GM18861 (cell line): ENCODE measurements at regions not wholly inside any gene's neighbourhood (a gene's known extent, or its start where the extent isn't known, plus 50 kb on each side); places are given as distances from the start of the nearest gene placed in this dataset.
"Not testable (repeated sequence)": the region's sequence is repeated elsewhere in the genome, so short reads cannot be mapped to it uniquely, and the experiment has no call there.

ENCODE experiments used
- ATAC-seq: cut with Tn5 transposase; IDR thresholded peaks from one replicate; pipeline ENCODE4 v1.9.1; 2021; ENCODE audit not compliant: unreplicated experiment

GRCh38 chr14:82029038-82029437, 495.4 kb upstream of the SEL1L start:
- ATAC-seq, result no peak

GRCh38 chr14:82035397-82035796, 501.7 kb upstream of the SEL1L start:
- no peak for ATAC-seq

DNA sequence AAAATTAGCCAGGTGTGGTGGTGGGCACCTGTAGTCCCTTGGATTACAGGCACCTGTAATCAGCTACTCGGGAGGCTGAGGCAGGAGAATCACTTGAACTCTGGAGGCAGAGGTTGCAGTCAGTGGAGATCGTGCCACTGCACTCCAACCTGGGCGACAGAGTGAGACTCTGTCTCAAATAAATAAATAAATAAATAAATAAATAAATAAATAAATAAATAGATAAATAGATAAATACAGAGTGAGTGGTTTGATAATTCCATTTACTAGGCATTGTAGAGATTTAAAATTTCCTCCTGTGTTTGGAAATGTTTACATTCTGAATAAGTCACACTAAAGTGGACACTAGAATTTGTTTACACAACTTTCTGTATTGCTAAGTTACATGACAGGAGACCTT, 504.4 kb upstream of the SEL1L start:
- ATAC-seq, result not testable (repeated sequence)

DNA sequence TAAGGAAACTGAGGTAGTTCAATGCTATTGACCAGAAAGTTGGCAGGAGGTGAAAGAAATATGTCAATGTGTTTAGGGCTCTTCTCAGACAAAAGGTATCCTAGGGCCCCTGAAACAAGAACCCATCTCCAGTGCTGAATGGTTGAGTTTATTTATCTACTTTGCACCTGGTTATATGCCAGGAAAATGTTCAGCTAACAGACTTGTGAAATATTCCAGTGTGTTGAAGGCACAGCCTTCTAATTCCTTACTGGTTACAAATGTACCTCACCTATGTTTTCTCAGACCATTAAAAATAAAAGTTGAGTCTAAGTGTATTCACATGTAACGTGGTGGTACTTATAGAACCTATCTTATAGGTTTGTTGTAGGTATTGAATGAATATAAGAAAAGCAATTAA, 511.7 kb upstream of the SEL1L start:
- no peak for ATAC-seq

- ATAC-seq, result peak; percentile 78
Measured at GRCh38 chr14:82046512-82047226, 513.0 kb upstream of the SEL1L start.

DNA sequence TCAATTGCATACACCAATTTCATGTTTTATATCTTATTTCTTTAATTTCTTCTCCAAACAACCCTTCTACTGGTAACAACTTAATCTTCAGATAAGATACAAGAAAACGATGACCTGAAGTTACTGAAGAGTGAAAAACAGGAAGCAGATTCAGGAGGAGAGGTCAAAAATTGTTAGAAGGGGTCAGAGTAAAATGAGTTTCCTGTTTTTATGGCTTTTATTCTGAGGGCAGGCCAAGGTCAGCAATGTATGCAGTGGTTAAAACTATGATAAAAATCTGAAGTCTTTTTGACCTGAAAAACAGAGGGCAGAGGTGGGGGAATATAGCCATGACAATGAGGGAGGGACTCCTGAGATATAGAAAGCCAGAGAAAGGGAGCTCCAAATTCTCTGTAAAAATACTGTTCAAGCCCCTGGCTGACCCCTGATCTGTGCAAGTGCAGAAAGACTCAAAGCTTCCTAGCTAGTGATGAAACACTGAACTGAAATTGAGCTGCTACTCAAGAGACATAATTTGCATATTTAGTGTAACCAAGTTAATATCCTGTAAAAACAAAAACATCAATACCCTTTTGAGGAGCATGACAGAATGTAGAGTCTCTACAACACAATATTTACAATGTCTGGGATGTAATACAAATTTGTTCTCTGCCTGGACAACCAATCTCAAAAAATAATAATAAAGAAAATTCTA, 514.3 kb upstream of the SEL1L start:
- ATAC-seq, result peak; percentile 39

- ATAC-seq, result no peak
Measured at GRCh38 chr14:82052778-82053177, 519.1 kb upstream of the SEL1L start.

DNA sequence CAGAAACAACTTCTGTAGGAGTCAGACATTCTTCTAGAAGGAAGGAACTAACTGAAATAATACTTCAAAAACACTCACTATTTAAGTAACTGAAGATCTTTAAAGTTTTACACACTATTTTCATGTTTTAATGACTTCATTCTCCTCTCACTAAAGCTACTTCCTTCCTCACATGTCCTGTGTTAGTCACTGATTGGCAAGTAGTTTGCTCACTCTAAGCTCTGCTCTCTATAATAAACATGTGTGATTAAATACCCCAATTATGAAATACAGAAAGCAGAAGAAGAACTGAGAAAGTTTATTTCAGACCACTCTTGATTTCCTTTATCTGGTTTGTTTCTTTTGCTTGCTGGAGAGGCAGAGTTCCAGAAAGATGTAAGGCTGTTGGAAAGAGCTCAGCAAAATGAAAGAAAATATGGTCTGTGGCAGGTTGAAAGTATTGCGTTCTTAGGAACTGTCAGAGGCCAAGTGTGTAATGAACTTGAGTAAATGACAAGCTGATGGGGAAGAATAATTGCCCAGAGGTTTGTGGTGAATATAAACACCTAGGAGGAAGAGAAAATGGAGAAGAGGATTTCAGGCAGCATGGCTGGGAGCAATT, 522.0 kb upstream of the SEL1L start:
- peak; percentile 43 for ATAC-seq

DNA sequence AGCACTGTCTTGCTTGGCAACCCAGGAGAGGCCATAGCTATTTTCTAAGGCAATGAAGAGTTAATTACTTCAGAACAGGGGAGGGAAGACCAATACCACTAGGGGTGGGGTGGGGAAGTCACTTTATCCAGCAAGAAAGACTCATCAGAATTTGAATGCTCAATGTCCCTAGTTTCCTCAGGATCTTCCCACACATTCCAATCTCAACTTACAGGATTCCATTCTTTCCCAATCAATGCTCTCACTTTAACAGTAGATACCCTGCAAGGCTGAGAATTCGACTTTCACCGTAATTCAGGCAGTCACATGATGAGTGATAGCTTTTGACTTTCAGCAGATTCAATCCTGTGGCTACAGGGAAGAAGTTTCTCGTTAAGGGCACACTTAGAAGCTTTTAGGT, 526.6 kb upstream of the SEL1L start:
- ATAC-seq, result no peak

DNA sequence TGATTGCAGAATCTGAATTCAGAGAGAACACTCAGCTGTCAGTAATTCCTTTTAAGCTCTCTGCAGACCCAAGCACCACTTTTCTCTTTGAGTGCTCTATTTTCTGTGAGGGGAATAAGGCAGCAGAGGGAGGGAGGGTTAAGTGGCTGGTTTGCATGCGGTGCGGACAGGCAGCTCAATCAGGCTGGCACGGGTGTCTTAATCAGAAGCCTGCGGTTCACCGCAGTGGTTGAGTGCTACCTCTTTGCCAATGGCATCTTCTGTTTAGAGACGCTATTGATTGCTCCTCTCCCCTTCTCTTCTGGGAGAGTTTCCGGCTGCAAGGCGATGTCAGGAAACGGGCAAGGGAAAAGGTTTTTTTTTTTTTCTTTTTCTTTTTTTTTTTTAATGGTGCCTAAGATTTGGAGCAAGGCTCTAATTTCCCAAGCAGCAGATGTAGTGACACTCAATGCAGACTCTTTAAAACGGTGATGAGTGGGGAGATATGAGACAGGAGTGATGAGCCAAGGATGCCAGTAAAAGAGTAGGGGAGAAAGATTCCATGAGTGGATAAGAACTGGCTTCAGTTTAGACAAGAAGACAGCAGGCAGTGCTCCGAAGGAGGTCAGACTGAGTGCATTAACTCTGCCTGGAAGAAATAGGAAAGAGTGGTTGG, 533.7 kb upstream of the SEL1L start:
- no peak for ATAC-seq

- no peak for ATAC-seq
Measured at GRCh38 chr14:82070040-82070439, 536.4 kb upstream of the SEL1L start.

- ATAC-seq, result no peak
Measured at GRCh38 chr14:82070753-82071152, 537.1 kb upstream of the SEL1L start.

- no peak for ATAC-seq
Measured at GRCh38 chr14:82073547-82073946, 539.9 kb upstream of the SEL1L start.

GRCh38 chr14:82075566-82075965, 541.9 kb upstream of the SEL1L start:
- ATAC-seq, result no peak

GRCh38 chr14:82079553-82079952, 545.9 kb upstream of the SEL1L start:
- no peak for ATAC-seq

GRCh38 chr14:82080370-82080769, 546.7 kb upstream of the SEL1L start:
- no peak for ATAC-seq

DNA sequence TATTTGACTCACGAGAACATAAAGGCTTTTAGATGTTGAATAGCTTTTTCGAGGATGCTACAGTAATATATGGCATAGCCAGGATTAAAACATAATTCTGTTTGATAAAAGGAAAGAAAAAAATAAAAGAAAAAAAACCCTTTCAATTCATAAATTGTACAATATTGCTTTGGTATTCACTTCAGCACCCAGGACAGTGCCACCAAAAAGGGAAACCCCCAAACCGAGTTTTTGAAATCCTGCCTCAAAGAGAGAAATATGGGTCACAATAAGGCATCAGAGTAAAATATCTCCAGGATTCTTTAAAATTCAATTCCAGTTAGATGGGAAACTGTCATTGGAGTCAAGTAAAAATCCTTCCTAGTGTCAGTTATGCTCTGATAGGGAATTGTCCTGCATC, 551.2 kb upstream of the SEL1L start:
- ATAC-seq, result no peak

GRCh38 chr14:82091097-82091496, 557.4 kb upstream of the SEL1L start:
- no peak for ATAC-seq

DNA sequence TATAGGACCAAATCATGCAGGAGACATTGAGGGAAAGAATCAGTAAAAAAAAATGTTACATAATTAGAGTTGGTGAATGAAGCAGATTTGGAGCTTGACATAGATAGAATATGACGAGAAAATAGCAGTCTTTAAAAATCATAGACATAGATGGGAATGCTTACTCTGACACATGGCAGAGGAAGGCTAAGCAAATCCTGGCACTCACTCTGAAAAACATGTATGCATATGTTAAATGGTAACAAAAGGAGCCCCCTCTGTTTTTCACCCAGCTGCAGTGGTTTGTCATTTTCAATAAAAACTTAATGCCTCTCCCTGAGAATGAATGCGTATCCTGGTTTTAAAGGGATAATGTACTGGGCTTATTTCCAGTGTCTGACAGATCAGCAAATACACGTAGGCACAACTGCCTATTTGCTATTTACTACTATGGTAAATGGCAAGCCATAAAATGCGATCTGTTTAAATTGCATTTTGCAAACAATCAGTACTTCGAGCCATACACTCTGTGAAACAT, 561.2 kb upstream of the SEL1L start:
- no peak for ATAC-seq

DNA sequence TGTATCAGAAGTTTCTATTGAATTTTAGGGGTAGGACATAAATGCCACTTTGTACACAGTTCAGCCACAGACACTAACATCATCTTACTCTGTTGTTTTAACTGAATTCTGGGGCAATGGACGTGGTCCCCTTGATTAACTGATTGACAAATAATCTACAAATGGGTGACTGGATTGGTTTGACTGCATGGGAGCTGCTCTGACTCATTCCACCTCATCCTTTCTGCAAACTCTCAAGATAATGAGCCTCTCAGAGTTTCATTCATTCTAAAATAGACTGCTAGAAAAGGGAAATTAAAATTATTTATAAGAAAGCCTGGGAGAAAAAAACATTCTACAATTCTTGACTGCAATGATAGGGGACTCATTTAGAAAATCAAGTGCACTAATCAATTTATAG, 570.4 kb upstream of the SEL1L start:
- ATAC-seq, result no peak

GRCh38 chr14:82112210-82112839, 578.7 kb upstream of the SEL1L start:
- ATAC-seq, result no peak
